ENCODE measurements at regions not wholly inside any gene's neighbourhood (a gene's known extent, or its start where the extent isn't known, plus 50 kb on each side); places are given as distances from the start of the nearest gene placed in this dataset.
"Not testable (repeated sequence)": the region's sequence is repeated elsewhere in the genome, so short reads cannot be mapped to it uniquely, and the experiment has no call there.

- H3K4me1 ChIP-seq: no peaks in the 10 kb centered on the region
- TF ChIP-seq CTCF (IDR thresholded peaks at IDR 0.05; ENCODE audit: low read depth, low read length): no peak
- H3K4me3 ChIP-seq (ENCODE audit: low read depth, low read length): no peak overlapping the region
- H3K9me3 ChIP-seq: no peaks in the 10 kb centered on the region
- no peaks in the 10 kb centered on the region for H3K27me3 ChIP-seq
- H3K36me3 ChIP-seq: no peaks in the 10 kb centered on the region
- DNase-seq: no peak
Observed at GRCh38 chr16:82295290-82296201, 125.5 kb upstream of the MPHOSPH6 start.

DNA sequence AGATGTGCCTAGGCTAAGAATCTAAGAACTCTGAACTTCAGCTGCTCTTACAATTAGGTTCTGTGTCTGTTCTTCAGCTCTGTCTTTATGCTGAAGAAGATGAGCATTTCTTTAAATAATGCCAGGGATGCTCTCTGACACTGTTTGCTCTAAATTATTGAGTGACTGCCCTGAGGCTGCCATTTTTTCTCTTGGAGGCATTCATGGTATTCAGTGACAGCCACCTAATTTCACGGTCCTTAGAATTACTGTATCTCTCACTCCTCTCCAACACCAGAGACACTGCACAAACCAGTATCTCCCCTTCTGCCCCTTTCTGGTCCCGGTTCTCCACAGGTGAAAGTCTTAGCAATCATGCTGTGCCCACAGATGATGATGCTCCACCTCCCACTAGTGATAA is 123.6 kb upstream of the MPHOSPH6 start:
- no peaks in the 10 kb centered on the region for H3K27me3 ChIP-seq
- TF ChIP-seq CTCF (IDR thresholded peaks at IDR 0.05; ENCODE audit: low read depth, low read length): no peak
- no peak for DNase-seq
- H3K4me3 ChIP-seq (ENCODE audit: low read depth, low read length): no peak overlapping the region
- no peaks in the 10 kb centered on the region for H3K9me3 ChIP-seq
- H3K36me3 ChIP-seq: no peaks in the 10 kb centered on the region
- H3K4me1 ChIP-seq: no peaks in the 10 kb centered on the region

GRCh38 chr16:82287937-82288336 is 117.9 kb upstream of the MPHOSPH6 start:
- Histone ChIP-seq H3K9me3 (no peaks in the 10 kb centered on the region), H3K4me1 (no peaks in the 10 kb centered on the region), H3K36me3 (no peaks in the 10 kb centered on the region), H3K27me3 (no peaks in the 10 kb centered on the region), H3K4me3 (ENCODE audit: low read depth, low read length) (no peak overlapping the region)
- no peak for DNase-seq
- TF ChIP-seq CTCF (IDR thresholded peaks at IDR 0.05; ENCODE audit: low read depth, low read length): no peak

- no peaks in the 10 kb centered on the region for H3K27me3 ChIP-seq
- TF ChIP-seq CTCF (IDR thresholded peaks at IDR 0.05; ENCODE audit: low read depth, low read length): no peak
- H3K4me1 ChIP-seq: no peaks in the 10 kb centered on the region
- H3K9me3 ChIP-seq: no peaks in the 10 kb centered on the region; the same call in 1 of the 2 replicates
- no peak for DNase-seq
- H3K36me3 ChIP-seq: no peaks in the 10 kb centered on the region
- H3K4me3 ChIP-seq (ENCODE audit: low read depth, low read length): no peak overlapping the region
Observed at GRCh38 chr16:82282662-82283061, 112.6 kb upstream of the MPHOSPH6 start.

DNA sequence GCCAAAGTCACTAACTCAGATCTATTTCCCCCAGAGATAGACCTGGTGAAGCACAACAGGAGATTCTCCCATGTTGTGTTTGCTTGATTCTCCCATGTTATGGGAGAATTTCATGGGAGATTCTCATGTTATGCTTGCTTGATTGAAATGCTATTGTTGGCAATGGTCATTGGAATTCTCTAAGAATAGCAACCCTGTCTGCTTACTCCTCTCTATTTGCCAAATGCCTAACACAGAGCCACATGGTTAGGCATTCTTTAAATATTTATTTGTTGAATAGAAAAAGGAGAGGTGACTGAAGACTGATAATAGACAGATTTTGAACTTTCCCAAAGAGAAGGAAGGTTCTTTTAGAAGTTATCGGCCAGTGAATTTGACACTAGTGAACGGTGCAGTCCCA is 111.5 kb upstream of the MPHOSPH6 start:
- DNase-seq: no peak
- no peaks in the 10 kb centered on the region for H3K36me3 ChIP-seq
- H3K4me3 ChIP-seq (ENCODE audit: low read depth, low read length): no peak overlapping the region
- H3K4me1 ChIP-seq: no peaks in the 10 kb centered on the region
- H3K27me3 ChIP-seq: no peaks in the 10 kb centered on the region
- H3K9me3 ChIP-seq: no peaks in the 10 kb centered on the region; the same call in 1 of the 2 replicates
- no peak for TF ChIP-seq CTCF (IDR thresholded peaks at IDR 0.05; ENCODE audit: low read depth, low read length)

DNA sequence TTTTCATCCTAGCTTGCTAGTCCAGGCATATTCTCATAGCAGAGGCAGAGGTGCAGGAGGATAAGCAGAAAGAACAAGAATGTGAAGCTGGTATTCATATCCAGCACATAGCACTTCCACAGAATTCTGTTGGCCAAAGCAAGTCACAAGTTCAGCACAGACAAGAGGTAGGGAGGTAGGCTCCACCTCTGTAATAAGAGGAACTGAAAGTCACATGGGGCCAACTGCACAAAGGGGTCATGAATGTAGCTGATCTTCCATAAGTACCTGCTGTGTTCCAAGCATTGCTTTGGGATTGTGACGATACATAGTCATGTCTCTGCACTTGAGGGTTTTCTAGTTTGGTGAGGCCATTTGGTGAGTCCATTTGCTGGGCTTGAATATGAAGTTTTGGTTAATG is 110.8 kb upstream of the MPHOSPH6 start:
- H3K4me3 ChIP-seq (ENCODE audit: low read depth, low read length): no peak overlapping the region
- DNase-seq: no peak
- no peaks in the 10 kb centered on the region for H3K27me3 ChIP-seq
- no peaks in the 10 kb centered on the region; the same call in 1 of the 2 replicates for H3K9me3 ChIP-seq
- H3K36me3 ChIP-seq: no peaks in the 10 kb centered on the region
- no peaks in the 10 kb centered on the region for H3K4me1 ChIP-seq
- TF ChIP-seq CTCF (IDR thresholded peaks at IDR 0.05; ENCODE audit: low read depth, low read length): no peak

DNA sequence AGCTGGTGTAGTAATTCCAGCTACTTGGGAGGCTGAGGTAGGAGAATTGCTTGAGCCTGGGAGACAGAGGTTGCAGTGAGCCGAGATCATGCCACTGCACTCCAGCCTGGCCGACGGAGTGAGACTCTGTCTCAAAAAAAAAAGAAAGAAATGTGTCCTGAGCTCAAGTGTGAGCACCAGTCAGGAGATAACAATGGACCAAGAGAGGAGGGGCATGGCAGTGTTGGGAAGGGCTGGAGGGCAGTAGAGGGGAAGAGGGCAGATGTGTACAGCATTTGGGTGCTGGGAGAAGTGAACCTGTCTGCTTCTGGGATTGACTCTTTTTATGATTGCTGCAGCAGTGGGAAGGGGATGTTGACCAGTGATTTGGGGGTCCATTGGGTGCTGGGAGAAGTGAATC is 105.3 kb upstream of the MPHOSPH6 start:
- not testable (repeated sequence) for H3K4me1 ChIP-seq; H3K9me3 ChIP-seq; H3K4me3 ChIP-seq (ENCODE audit: low read depth, low read length); H3K27me3 ChIP-seq; H3K36me3 ChIP-seq; DNase-seq
